Muscle of leg (tissue), 3 donors: ENCODE measurements at regions not wholly inside any gene's neighbourhood (a gene's known extent, or its start where the extent isn't known, plus 50 kb on each side); places are given as distances from the start of the nearest gene placed in this dataset.

Experiments used
- DNase-seq: peaks from one replicate; pipeline ENCODE4 v3.0.0; 2013
- H3K27ac ChIP-seq: one replicate; pipeline ENCODE4 v1.5.1; 2013; ENCODE audit warnings: mild to moderate bottlenecking, low read length, control low read depth
- H3K27me3 ChIP-seq: one replicate; pipeline ENCODE4 v1.6.1; 2013; ENCODE audit warnings: low read length; ENCODE audit not compliant: control insufficient read depth, insufficient read depth
- H3K36me3 ChIP-seq: one replicate; pipeline ENCODE4 v1.6.1; 2013; ENCODE audit warnings: low read length; ENCODE audit not compliant: control insufficient read depth, insufficient read depth
- H3K4me1 ChIP-seq: one replicate; pipeline ENCODE4 v1.6.1; 2013; ENCODE audit warnings: low read length; ENCODE audit not compliant: control insufficient read depth, insufficient read depth
- H3K4me3 ChIP-seq: one replicate; pipeline ENCODE4 v1.5.1; 2013; ENCODE audit warnings: low read length, control low read depth
- H3K9me3 ChIP-seq: replicated peaks from 2 replicates; pipeline ENCODE4 v1.6.1; 2013; ENCODE audit warnings: low read depth, low read length; ENCODE audit not compliant: control insufficient read depth
- WGBS: methylation state at CpG from one replicate; pipeline ENCODE4 v1.1.5; 2013; ENCODE audit warnings: missing lambda C conversion rate; ENCODE audit not compliant: insufficient coverage; 5-methylcytosine and 5-hydroxymethylcytosine counted together

GRCh38 chr13:108566413-108567170 is 62.8 kb upstream of the MYO16 start:
- Histone ChIP-seq H3K9me3 (no peaks in the 10 kb centered on the region), H3K36me3 (no peaks in the 10 kb centered on the region), H3K4me1 (no peaks in the 10 kb centered on the region), H3K27ac (no peak overlapping the region), H3K27me3 (no peaks in the 10 kb centered on the region), H3K4me3 (no peak overlapping the region)
- 93% methylated on average over 2 of the region's 2 CpGs for WGBS
- DNase-seq = no peak

- DNase-seq = no peak
- Histone ChIP-seq H3K27ac (no peak overlapping the region), H3K4me3 (no peak overlapping the region), H3K36me3 (no peaks in the 10 kb centered on the region), H3K9me3 (no peaks in the 10 kb centered on the region), H3K4me1 (no peaks in the 10 kb centered on the region), H3K27me3 (no peaks in the 10 kb centered on the region)
- 50% methylated on average over 1 of the region's 6 CpGs for WGBS
These were observed 56.6 kb upstream of the MYO16 start for GRCh38 chr13:108572782-108573211.

GRCh38 chr13:108573455-108573854 is 56.0 kb upstream of the MYO16 start:
- no peaks in the 10 kb centered on the region for H3K36me3 ChIP-seq

DNA sequence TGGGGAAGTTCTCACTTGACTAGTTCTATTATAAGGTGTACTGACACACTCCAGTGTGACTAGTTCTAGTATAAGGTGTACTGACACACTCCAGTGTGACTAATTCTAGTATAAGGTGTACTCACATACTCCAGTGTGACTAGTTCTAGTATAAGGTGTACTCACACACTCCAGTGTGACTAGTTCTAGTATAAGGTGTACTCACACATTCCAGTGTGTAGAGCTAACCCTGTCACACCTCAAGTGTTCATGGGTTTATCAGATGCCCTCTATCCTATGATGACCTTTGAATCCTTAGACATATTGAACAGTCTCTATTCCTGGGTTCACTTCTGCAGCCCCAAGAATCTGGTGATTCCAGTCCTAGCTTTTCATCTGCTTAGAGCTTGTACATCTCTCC is 54.6 kb upstream of the MYO16 start:
- H3K27me3 ChIP-seq = no peaks in the 10 kb centered on the region
- no peaks in the 10 kb centered on the region for H3K36me3 ChIP-seq
- H3K4me1 ChIP-seq = no peaks in the 10 kb centered on the region
- no peak overlapping the region for H3K4me3 ChIP-seq
- H3K27ac ChIP-seq = no peak overlapping the region
- no peak for DNase-seq
- no peaks in the 10 kb centered on the region for H3K9me3 ChIP-seq

More at GRCh38 chr13:108573455-108573854, 56.0 kb upstream of the MYO16 start:
- Histone ChIP-seq H3K4me1 (no peaks in the 10 kb centered on the region), H3K9me3 (no peaks in the 10 kb centered on the region), H3K27ac (no peak overlapping the region), H3K4me3 (no peak overlapping the region), H3K27me3 (no peaks in the 10 kb centered on the region)
- WGBS = no CpG with 5 or more reads among the region's 1 CpG
- no peak for DNase-seq

GRCh38 chr13:108575430-108575829 is 54.0 kb upstream of the MYO16 start:
- 93% methylated on average over 5 of the region's 7 CpGs for WGBS
- Histone ChIP-seq H3K4me3 (no peak overlapping the region), H3K4me1 (no peaks in the 10 kb centered on the region), H3K27ac (no peak overlapping the region), H3K36me3 (no peaks in the 10 kb centered on the region), H3K27me3 (no peaks in the 10 kb centered on the region), H3K9me3 (no peaks in the 10 kb centered on the region)
- no peak for DNase-seq
